SK-N-SH treated with all-trans-retinoic acid at 6 μM for 48 hours (cell line): ENCODE measurements at regions not wholly inside any gene's neighbourhood (a gene's known extent, or its start where the extent isn't known, plus 50 kb on each side); places are given as distances from the start of the nearest gene placed in this dataset.
A peak's percentile ranks its signal among the peaks of the same experiment; 100 is the strongest.

Experiments
- ATAC-seq: fragments of 200-7000 bp; cut with Tn5 transposase; 3 replicates; pipeline ENCODE4 v1.9.1; 2020; ENCODE audit warnings: mild to moderate bottlenecking, moderate library complexity
- ARNTL ChIP-seq: fragments of 450-650 bp; formaldehyde crosslinking; IDR thresholded peaks from 2 replicates; pipeline ENCODE4 v1.5.0; 2020; ENCODE audit warnings: low read depth, mild to moderate bottlenecking, moderate library complexity, borderline replicate concordance
- BACH2 ChIP-seq: fragments of 250-450 bp; sonication (Bioruptor Pico); IDR thresholded peaks from 2 replicates; pipeline ENCODE4 v1.9.0; 2021; ENCODE audit warnings: mild to moderate bottlenecking, borderline replicate concordance
- CREB5 ChIP-seq: fragments of 250-450 bp; sonication (Bioruptor Pico); IDR thresholded peaks from 2 replicates; pipeline ENCODE4 v1.5.1; 2020; ENCODE audit warnings: low read depth, mild to moderate bottlenecking, moderate library complexity
- CSDC2 ChIP-seq: fragments of 250-450 bp; sonication (Bioruptor Pico); IDR thresholded peaks from 2 replicates; pipeline ENCODE4 v1.5.0; 2020; ENCODE audit warnings: mild to moderate bottlenecking, moderate library complexity
- ESRRG ChIP-seq: fragments of 250-450 bp; sonication (Bioruptor Pico); IDR thresholded peaks from 2 replicates; pipeline ENCODE4 v1.6.1; 2021; ENCODE audit warnings: mild to moderate bottlenecking
- OSR1 ChIP-seq: fragments of 250-450 bp; sonication (Bioruptor Pico); IDR thresholded peaks from 2 replicates; pipeline ENCODE4 v1.8.0; 2022; ENCODE audit warnings: moderate library complexity, mild to moderate bottlenecking, inconsistent platforms
- PPARA ChIP-seq: fragments of 250-450 bp; sonication (Bioruptor Pico); IDR thresholded peaks from 2 replicates; pipeline ENCODE4 v1.5.0; 2020; ENCODE audit warnings: mild to moderate bottlenecking, borderline replicate concordance
- RARB ChIP-seq: fragments of 250-450 bp; sonication (Bioruptor Pico); IDR thresholded peaks from 2 replicates; pipeline ENCODE4 v1.8.0; 2021; ENCODE audit warnings: mild to moderate bottlenecking, moderate library complexity
- SNAI2 ChIP-seq: fragments of 250-450 bp; sonication (Bioruptor Pico); IDR thresholded peaks from 2 replicates; pipeline ENCODE4 v1.5.0; 2020; ENCODE audit warnings: mild to moderate bottlenecking, moderate library complexity
- TCF4 ChIP-seq: fragments of 250-450 bp; sonication (Bioruptor Pico); IDR thresholded peaks from 2 replicates; pipeline ENCODE4 v1.8.0; 2021; ENCODE audit warnings: mild to moderate bottlenecking, moderate library complexity, borderline replicate concordance
- ZC3H10 ChIP-seq: fragments of 250-450 bp; sonication (Bioruptor Pico); IDR thresholded peaks from 2 replicates; pipeline ENCODE4 v1.5.1; 2021; ENCODE audit warnings: mild to moderate bottlenecking, moderate library complexity
- ZFP30 ChIP-seq: fragments of 450-650 bp; formaldehyde crosslinking; IDR thresholded peaks from 2 replicates; pipeline ENCODE4 v1.5.0; 2022; ENCODE audit warnings: mild to moderate bottlenecking, moderate library complexity
- ZNF565 ChIP-seq: fragments of 450-650 bp; formaldehyde crosslinking; conservative IDR thresholded peaks from 2 replicates; pipeline ENCODE4 v1.5.0; 2020; ENCODE audit warnings: low read depth, mild to moderate bottlenecking, moderate library complexity
- ZNF70 ChIP-seq: fragments of 450-650 bp; formaldehyde crosslinking; IDR thresholded peaks from 2 replicates; pipeline ENCODE4 v1.5.0; 2020; ENCODE audit warnings: mild to moderate bottlenecking, moderate library complexity
- TF ChIP-seq, protein P1 (sequence below): fragments of 250-450 bp; sonication (Bioruptor Pico); IDR thresholded peaks from 2 replicates; pipeline ENCODE4 v1.5.0; 2020; ENCODE audit warnings: mild to moderate bottlenecking, moderate library complexity
- TF ChIP-seq, protein P2 (sequence below): fragments of 250-450 bp; sonication (Bioruptor Pico); IDR thresholded peaks from 2 replicates; pipeline ENCODE4 v1.8.0; 2021; ENCODE audit warnings: low read depth, mild to moderate bottlenecking, moderate library complexity, borderline replicate concordance
- TF ChIP-seq, protein P3 (sequence below): fragments of 250-450 bp; sonication (Bioruptor Pico); IDR thresholded peaks from 2 replicates; pipeline ENCODE4 v1.5.1; 2021; ENCODE audit warnings: mild to moderate bottlenecking, moderate library complexity

DNA sequence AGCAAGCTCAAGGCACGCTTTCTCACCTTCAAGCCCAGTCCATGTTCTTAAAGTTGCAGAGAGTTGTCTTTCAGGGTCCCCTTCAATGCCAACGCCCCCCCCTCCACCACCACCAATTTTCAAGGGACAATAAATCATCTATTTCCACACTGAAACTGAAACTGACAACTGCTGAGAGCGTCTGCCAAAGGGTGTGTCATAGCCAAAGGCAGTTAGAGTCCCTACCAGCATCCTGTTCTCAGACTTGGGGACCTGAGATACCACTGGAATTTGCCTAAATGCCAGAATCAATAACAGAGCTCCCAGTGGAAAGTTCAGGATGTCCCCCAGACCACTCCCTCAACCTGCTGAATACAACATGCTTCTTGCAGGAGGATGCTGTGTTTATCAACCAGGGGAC is 133.2 kb upstream of the SOX9 start:
- peak; percentile 33; the same call in 1 of the 3 replicates for ATAC-seq
- TF ChIP-seq TCF4 (no peak), ZC3H10 (CRISPR knock-in tag) (no peak), ESRRG (CRISPR knock-in tag) (no peak), CSDC2 (CRISPR knock-in tag) (no peak), PPARA (no peak), CREB5 (CRISPR knock-in tag) (no peak), SNAI2 (CRISPR knock-in tag) (no peak), ARNTL (CRISPR knock-in tag) (no peak)
- TF ChIP-seq, protein P1, sequence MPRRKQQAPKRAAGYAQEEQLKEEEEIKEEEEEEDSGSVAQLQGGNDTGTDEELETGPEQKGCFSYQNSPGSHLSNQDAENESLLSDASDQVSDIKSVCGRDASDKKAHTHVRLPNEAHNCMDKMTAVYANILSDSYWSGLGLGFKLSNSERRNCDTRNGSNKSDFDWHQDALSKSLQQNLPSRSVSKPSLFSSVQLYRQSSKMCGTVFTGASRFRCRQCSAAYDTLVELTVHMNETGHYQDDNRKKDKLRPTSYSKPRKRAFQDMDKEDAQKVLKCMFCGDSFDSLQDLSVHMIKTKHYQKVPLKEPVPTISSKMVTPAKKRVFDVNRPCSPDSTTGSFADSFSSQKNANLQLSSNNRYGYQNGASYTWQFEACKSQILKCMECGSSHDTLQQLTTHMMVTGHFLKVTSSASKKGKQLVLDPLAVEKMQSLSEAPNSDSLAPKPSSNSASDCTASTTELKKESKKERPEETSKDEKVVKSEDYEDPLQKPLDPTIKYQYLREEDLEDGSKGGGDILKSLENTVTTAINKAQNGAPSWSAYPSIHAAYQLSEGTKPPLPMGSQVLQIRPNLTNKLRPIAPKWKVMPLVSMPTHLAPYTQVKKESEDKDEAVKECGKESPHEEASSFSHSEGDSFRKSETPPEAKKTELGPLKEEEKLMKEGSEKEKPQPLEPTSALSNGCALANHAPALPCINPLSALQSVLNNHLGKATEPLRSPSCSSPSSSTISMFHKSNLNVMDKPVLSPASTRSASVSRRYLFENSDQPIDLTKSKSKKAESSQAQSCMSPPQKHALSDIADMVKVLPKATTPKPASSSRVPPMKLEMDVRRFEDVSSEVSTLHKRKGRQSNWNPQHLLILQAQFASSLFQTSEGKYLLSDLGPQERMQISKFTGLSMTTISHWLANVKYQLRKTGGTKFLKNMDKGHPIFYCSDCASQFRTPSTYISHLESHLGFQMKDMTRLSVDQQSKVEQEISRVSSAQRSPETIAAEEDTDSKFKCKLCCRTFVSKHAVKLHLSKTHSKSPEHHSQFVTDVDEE (CRISPR knock-in tag), result no peak
- TF ChIP-seq, protein P2, sequence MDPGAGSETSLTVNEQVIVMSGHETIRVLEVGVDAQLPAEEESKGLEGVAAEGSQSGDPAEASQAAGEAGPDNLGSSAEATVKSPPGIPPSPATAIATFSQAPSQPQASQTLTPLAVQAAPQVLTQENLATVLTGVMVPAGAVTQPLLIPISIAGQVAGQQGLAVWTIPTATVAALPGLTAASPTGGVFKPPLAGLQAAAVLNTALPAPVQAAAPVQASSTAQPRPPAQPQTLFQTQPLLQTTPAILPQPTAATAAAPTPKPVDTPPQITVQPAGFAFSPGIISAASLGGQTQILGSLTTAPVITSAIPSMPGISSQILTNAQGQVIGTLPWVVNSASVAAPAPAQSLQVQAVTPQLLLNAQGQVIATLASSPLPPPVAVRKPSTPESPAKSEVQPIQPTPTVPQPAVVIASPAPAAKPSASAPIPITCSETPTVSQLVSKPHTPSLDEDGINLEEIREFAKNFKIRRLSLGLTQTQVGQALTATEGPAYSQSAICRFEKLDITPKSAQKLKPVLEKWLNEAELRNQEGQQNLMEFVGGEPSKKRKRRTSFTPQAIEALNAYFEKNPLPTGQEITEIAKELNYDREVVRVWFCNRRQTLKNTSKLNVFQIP, result no peak

DNA sequence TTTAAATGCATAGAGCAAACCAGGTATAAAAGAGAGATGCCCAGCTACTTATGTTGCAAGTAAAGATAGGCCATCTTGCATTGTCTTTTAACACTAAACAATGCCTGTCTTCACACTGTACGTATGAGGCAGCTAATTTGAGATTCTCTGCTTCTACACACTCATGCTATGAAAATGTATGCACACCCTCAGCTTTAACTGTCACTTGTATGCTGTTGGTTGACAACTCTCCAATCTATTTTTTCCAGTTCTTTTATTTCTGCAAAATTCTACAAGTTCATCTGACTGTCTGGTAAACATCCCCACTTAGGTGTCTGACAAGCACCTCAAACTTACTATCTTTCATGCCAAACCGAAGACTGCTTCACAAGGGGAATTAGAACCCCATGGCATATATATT is 131.7 kb upstream of the SOX9 start:
- TF ChIP-seq BACH2 (CRISPR knock-in tag), result no peak
- TF ChIP-seq, protein P2, result no peak
- no peak for TF ChIP-seq ZNF70 (CRISPR knock-in tag)
- no peak for TF ChIP-seq ZNF565 (CRISPR knock-in tag)
- TF ChIP-seq, protein P3, sequence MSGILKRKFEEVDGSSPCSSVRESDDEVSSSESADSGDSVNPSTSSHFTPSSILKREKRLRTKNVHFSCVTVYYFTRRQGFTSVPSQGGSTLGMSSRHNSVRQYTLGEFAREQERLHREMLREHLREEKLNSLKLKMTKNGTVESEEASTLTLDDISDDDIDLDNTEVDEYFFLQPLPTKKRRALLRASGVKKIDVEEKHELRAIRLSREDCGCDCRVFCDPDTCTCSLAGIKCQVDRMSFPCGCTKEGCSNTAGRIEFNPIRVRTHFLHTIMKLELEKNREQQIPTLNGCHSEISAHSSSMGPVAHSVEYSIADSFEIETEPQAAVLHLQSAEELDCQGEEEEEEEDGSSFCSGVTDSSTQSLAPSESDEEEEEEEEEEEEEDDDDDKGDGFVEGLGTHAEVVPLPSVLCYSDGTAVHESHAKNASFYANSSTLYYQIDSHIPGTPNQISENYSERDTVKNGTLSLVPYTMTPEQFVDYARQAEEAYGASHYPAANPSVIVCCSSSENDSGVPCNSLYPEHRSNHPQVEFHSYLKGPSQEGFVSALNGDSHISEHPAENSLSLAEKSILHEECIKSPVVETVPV (CRISPR knock-in tag), result no peak
- TF ChIP-seq RARB (CRISPR knock-in tag), result no peak
- TF ChIP-seq OSR1, result no peak
- no peak for TF ChIP-seq ESRRG (CRISPR knock-in tag)
- TF ChIP-seq CSDC2 (CRISPR knock-in tag), result no peak
- TF ChIP-seq, protein P1 (CRISPR knock-in tag), result no peak
- TF ChIP-seq ZFP30 (CRISPR knock-in tag), result no peak
- no peak for TF ChIP-seq CREB5 (CRISPR knock-in tag)
- TF ChIP-seq TCF4, result no peak
- ATAC-seq, result no peak; the same call in 2 of the 3 replicates
